Skeletal muscle satellite cell (primary cell): ENCODE measurements at regions not wholly inside any gene's neighbourhood (a gene's known extent, or its start where the extent isn't known, plus 50 kb on each side); places are given as distances from the start of the nearest gene placed in this dataset.
A peak's percentile ranks its signal among the peaks of the same experiment; 100 is the strongest.
"Not testable (repeated sequence)": the region's sequence is repeated elsewhere in the genome, so short reads cannot be mapped to it uniquely, and the experiment has no call there.

Experiments
- H3K27me3 ChIP-seq: 2 replicates; pipeline ENCODE4 v1.7.0; 2013; ENCODE audit warnings: low read length; ENCODE audit not compliant: control insufficient read depth, insufficient read depth
- H3K36me3 ChIP-seq: 2 replicates; pipeline ENCODE4 v1.7.0; 2013; ENCODE audit warnings: mild to moderate bottlenecking, control low read depth, low read length; ENCODE audit not compliant: insufficient read depth
- H3K4me1 ChIP-seq: 2 replicates; pipeline ENCODE4 v1.7.0; 2013; ENCODE audit warnings: low read length; ENCODE audit not compliant: control insufficient read depth, insufficient read depth
- H3K4me2 ChIP-seq: 2 replicates; pipeline ENCODE4 v1.7.0; 2013; ENCODE audit warnings: mild to moderate bottlenecking, low read length
- H3K4me3 ChIP-seq: 2 replicates; pipeline ENCODE4 v1.7.0; 2013; ENCODE audit warnings: low read length
- H3K9ac ChIP-seq: 2 replicates; pipeline ENCODE4 v1.7.0; 2013; ENCODE audit warnings: mild to moderate bottlenecking, low read depth, low read length, moderate library complexity
- H3K9me3 ChIP-seq: replicated peaks from 2 replicates; pipeline ENCODE4 v1.7.0; 2013; ENCODE audit warnings: mild to moderate bottlenecking, control low read depth, low read length

DNA sequence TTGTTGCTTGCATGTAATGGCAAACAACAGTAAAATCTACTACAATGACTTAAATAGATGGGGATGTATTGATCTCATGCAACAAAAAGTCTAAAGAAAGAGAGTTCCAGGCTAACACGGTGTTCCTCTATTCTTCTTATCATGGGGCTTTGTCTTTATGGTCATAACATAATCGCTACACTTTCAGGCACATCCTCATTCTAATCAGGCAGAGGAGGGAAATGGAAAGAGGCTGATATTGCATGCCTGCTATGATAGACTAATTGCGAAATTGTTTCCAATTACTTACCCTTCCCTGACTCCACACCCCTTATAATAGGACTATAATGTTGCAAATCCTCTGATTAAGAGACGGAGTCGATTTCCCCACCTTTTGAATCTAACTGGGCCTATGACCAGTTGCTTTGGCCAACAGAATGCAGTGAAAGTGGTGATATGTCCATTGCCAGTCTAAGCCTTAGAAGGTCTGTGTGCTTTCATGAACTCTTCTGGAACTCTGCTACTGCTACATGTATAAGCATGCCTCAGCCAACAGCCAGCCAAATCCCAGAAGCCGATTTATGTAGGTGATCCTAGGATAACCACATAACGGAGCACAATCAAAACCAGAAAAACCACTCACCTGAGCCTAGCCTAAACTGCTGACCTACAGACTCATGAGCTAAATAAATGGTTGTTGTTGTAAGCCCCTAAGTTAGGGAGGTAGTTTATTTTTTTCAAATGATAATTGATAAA is 180.3 kb upstream of the TACR1 start:
- Histone ChIP-seq H3K4me2 (no peak overlapping the region), H3K27me3 (no peaks in the 10 kb centered on the region), H3K4me1 (peaks cover 5% of the 10 kb centered on the region), H3K36me3 (no peaks in the 10 kb centered on the region), H3K9me3 (no peaks in the 10 kb centered on the region), H3K4me3 (no peak overlapping the region), H3K9ac (no peak overlapping the region)

DNA sequence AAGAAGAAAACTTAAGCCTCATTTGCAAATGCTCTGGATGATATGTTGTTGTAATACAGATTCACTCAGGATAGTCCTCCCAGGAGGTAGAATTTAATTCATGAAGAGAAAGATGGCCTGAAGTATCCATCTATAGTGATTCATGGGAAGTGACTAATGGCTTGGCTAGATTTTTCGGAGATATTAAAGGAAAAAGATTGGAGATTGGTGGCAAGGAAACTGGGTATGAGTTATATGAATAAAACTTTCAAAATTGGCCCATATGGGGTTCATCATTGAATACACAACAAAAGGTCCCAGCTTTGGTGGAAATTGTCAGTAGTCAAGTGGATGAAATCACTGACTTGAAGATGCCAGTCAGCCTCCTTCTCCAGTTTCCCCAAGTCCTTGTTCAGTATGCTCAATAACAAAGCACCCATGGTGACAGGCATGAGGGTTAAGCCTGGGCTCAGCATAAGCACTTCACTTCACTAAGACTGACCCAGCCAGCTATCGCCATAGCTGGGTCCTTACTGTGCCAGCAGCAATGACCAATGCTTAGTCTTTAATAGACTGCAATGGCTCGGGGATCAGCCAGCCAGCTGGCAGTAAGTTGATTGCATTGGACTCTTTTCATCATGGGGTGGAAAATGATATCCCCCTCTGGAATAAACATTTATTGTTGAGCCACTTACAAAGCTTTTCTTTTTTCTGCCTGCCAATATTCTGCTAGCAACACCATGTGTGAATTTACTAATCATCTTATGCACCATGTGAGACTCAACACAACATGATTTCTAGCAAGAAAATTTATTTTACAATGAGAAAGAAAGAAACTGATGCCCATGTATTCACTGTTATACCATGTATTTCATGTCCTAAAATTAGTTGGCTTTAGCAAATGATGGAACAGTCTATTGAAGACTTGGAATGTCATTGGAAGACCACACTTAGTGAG is 176.6 kb upstream of the TACR1 start:
- H3K9ac ChIP-seq, result no peak overlapping the region
- no peak overlapping the region for H3K4me3 ChIP-seq
- peak overlapping the region; percentile 25 for H3K4me2 ChIP-seq
- H3K4me1 ChIP-seq, result peaks cover 5% of the 10 kb centered on the region
- H3K27me3 ChIP-seq, result no peaks in the 10 kb centered on the region
- H3K36me3 ChIP-seq, result no peaks in the 10 kb centered on the region
- no peaks in the 10 kb centered on the region for H3K9me3 ChIP-seq

DNA sequence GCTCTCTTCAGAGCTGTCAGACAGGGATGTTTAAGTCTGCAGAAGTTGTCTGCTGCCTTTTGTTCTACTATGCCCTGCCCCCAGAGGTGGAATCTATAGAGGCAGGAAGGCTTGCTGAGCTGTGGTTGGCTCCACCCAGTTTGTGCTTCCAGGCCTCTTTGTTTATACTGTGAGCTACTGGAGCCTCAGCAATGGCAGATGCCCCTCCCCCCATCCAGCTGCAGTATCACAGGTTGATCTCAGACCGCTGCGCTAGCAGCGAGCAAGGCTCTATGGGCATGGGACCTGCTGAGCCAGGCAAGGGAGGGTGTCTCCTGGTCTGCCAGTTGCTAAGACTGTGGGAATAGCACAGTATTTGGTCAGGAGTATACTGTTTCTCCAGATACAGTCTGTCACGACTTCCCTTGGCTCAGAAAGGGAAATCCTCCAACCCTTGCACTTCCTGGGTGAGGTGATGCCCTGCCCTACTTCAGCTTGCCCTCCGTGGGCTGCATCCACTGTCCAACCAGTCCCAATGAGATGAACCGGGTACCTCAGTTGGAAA is 175.2 kb upstream of the TACR1 start:
- H3K4me2 ChIP-seq, H3K36me3 ChIP-seq, H3K9ac ChIP-seq, H3K9me3 ChIP-seq, H3K27me3 ChIP-seq, H3K4me3 ChIP-seq, H3K4me1 ChIP-seq: not testable (repeated sequence)

DNA sequence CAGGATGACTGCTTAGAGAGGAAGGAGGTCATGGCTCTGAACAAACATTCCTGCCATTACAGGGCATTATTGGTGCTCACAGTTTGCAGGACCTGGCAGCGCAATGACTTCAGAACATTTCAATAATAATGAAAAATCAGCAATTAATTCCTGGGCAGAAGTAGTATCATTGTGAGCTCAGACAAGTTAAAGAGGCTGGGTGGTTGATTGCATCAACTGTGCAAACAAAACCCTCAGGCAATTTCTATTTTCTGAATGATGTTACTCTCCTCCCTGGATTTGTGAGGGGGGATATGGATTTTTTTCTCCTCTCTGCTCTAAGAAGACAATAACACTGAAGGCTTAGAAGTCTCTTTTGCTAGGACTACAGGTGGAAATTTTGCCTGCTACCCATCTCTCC is 168.1 kb upstream of the TACR1 start:
- Histone ChIP-seq H3K9me3 (no peaks in the 10 kb centered on the region), H3K4me1 (no peaks in the 10 kb centered on the region), H3K36me3 (no peaks in the 10 kb centered on the region), H3K9ac (no peak overlapping the region), H3K27me3 (no peaks in the 10 kb centered on the region), H3K4me3 (no peak overlapping the region), H3K4me2 (no peak overlapping the region)

DNA sequence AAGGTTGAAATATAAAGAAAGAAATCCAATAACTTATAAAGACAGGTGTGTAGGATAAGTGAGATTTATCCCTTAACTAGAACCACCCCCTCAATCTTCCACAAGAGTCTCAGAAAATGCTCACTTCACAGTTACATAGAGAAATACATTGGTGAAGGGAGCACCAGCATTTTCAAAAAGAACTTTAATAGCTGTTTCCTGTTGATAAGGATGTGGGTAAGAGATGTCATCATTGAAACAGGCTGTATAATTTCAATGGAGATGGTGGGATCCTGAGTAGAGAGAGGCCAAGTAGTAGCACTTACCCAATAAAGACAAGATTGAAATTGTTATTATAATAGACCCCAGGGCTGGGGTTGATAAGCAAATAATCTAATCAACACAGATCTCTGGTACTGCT is 162.2 kb upstream of the TACR1 start:
- no peaks in the 10 kb centered on the region for H3K9me3 ChIP-seq
- no peaks in the 10 kb centered on the region for H3K36me3 ChIP-seq
- no peaks in the 10 kb centered on the region for H3K27me3 ChIP-seq
- H3K4me1 ChIP-seq, result no peaks in the 10 kb centered on the region
- H3K4me2 ChIP-seq, result no peak overlapping the region
- H3K9ac ChIP-seq, result no peak overlapping the region
- no peak overlapping the region for H3K4me3 ChIP-seq

DNA sequence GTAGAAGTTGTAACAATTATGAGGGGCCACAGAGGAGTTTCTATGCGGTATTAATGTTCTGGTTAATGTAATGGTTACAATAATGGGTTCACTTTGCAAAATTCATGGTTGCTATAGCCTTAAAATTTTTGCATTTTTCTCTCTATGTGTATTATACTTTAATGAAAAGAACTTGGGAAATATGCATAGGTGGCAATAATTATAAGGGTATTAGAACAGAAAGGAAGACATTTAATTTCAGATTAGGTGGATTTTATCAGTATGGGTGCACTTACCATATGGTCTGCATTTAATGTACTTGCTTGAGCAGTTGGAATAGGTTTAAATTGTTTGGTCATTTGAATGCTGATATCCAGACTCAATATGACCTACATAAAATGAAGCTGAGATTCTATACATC is 161.6 kb upstream of the TACR1 start:
- H3K4me1 ChIP-seq, result no peaks in the 10 kb centered on the region
- no peaks in the 10 kb centered on the region for H3K36me3 ChIP-seq
- H3K4me2 ChIP-seq, result no peak overlapping the region
- H3K4me3 ChIP-seq, result no peak overlapping the region
- H3K9ac ChIP-seq, result no peak overlapping the region
- H3K27me3 ChIP-seq, result no peaks in the 10 kb centered on the region
- H3K9me3 ChIP-seq, result no peaks in the 10 kb centered on the region

GRCh38 chr2:75356865-75357264 is 157.5 kb upstream of the TACR1 start:
- no peaks in the 10 kb centered on the region for H3K4me1 ChIP-seq
- no peaks in the 10 kb centered on the region for H3K9me3 ChIP-seq
- no peak overlapping the region for H3K9ac ChIP-seq
- H3K4me3 ChIP-seq, result no peak overlapping the region
- H3K4me2 ChIP-seq, result no peak overlapping the region
- no peaks in the 10 kb centered on the region for H3K36me3 ChIP-seq
- peaks cover 3% of the 10 kb centered on the region for H3K27me3 ChIP-seq

DNA sequence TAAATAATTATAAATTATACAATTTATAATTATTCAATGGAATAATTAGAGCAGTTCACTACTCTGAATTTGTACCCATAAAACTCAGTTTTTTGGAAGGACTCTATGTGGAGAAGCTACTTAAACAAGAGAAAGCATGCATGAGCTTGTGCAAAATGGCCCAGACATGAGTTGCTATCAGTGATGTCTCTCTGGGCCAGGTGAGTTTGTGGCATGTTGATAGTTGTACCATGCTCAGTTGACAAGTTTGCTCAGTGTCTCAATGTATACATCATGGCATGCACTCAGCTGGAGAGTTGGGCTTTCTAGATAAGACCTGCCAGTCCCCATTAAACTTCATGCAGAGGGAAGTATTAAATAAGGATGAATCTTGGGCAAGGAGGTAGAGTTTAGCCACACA is 153.8 kb upstream of the TACR1 start:
- Histone ChIP-seq H3K36me3 (no peaks in the 10 kb centered on the region), H3K4me1 (no peaks in the 10 kb centered on the region), H3K9ac (no peak overlapping the region), H3K4me3 (no peak overlapping the region), H3K27me3 (peaks cover 3% of the 10 kb centered on the region), H3K9me3 (no peaks in the 10 kb centered on the region), H3K4me2 (no peak overlapping the region)

DNA sequence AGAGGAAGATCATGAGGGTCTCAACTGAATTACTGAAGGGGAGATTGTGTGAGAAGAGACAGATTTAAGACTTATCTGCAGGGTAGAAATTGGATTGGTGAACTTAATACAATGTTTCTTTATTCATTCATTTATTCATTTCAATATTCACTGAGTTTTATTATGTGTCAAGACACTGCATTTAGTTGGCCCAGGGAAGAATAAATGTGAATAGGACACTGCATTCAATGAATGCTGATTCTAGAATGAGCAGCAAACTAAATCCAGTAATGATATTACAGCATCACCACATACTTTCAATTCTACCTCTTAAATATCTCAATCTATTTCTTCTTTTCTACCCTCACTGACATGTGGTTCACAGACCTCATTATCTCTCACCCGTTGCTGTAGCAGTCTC is 149.0 kb upstream of the TACR1 start:
- H3K27me3 ChIP-seq, result no peaks in the 10 kb centered on the region

GRCh38 chr2:75344146-75344545 is 144.8 kb upstream of the TACR1 start:
- H3K9me3 ChIP-seq, result no peaks in the 10 kb centered on the region
- peaks cover 6% of the 10 kb centered on the region for H3K4me1 ChIP-seq
- no peak overlapping the region for H3K9ac ChIP-seq
- no peak overlapping the region for H3K4me3 ChIP-seq
- no peak overlapping the region for H3K4me2 ChIP-seq
- no peaks in the 10 kb centered on the region for H3K36me3 ChIP-seq
- no peaks in the 10 kb centered on the region for H3K27me3 ChIP-seq

More for the DNA sequence above, 149.0 kb upstream of the TACR1 start:
- no peaks in the 10 kb centered on the region for H3K9me3 ChIP-seq
- no peaks in the 10 kb centered on the region for H3K4me1 ChIP-seq
- no peak overlapping the region for H3K4me3 ChIP-seq
- no peaks in the 10 kb centered on the region for H3K36me3 ChIP-seq
- no peak overlapping the region for H3K4me2 ChIP-seq
- H3K9ac ChIP-seq, result no peak overlapping the region

DNA sequence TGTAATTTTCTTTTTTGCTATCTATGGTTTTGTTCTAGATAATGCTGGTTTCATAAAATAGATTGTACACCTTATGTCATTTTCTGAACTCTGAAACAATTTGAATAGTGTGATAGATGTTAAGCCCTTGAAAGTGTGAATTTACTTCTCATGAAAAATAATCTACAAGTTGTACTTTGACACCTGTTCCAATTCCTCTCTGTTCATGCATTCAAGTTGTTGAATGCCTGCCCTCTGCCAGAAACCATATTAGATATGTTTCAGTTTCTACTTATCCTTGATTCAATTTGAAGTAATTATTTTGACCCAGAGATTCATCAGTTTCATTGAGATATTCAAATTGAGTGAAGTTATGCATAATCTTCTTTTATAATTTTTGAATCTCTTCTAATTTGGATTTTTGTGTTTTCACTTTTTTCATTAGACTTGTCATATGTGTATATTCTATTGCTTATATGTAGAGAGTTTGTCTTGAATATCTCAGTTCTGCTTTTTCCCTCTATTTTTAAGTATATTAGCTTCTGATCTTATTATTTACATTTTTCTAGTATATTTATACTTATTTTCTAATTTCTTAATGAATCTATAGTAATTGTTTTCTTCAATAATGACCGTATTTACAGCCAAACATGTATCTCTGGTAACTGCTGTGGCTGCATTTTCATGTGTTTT is 143.3 kb upstream of the TACR1 start:
- H3K27me3 ChIP-seq, result no peaks in the 10 kb centered on the region
- H3K4me2 ChIP-seq, result no peak overlapping the region
- H3K9ac ChIP-seq, result no peak overlapping the region
- no peak overlapping the region for H3K4me3 ChIP-seq
- H3K36me3 ChIP-seq, result no peaks in the 10 kb centered on the region
- H3K9me3 ChIP-seq, result no peaks in the 10 kb centered on the region
- peaks cover 6% of the 10 kb centered on the region for H3K4me1 ChIP-seq
